ENCODE measurements at regions not wholly inside any gene's neighbourhood (a gene's known extent, or its start where the extent isn't known, plus 50 kb on each side); places are given as distances from the start of the nearest gene placed in this dataset.

DNA sequence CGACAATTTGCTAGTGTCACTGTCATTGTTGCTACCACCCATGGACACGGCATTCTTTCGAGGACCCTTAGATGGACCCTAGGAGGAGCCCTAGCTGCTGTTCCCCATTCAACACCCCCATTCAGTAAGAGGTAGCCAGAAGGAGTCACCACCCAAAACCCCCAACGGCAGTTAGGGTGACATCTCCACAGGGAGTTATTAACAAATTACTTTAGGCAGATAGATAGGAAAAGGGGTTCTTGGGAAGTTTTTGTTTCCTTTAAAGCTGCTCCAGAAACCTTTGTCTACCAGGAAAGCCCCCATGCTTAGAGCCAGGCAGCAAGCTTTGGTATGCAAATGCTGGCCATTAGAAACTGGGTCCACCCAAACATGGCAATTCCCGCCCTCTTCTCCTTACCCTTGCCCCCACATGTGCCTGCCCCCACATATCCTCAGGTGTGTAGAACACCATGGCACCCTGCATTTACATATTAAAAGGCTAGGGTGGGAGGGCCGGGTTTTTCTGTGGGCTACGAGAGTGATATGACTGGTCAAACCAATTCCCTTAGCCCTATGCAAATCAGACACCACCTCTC lies 190.9 kb downstream of the SLITRK6 start:
- no peak for TF ChIP-seq GATA2 (IDR thresholded peaks at IDR 0.05; ENCODE audit: low read depth, low read length)

DNA sequence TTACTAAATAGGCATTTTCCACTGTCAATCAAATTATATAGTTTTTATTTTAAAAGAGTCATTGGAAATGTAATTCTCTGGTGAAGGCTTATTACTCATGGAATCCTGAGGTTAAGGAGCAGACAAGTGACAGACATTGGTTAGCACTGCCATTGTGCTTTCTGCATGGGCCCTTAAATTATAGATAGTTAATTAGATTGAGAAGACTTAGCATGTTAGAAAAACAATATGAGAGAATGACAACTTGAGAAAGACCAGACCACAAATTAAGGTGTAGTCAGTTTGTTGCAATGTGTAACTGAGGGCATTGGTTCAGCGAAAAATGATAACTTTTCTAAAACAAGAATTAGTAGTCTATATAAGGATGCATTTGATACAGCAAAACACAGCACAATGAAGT lies 195.5 kb downstream of the SLITRK6 start:
- TF ChIP-seq GATA3 (IDR thresholded peaks at IDR 0.05; ENCODE audit: low read depth, low read length) = no peak
- TF ChIP-seq GATA2 (IDR thresholded peaks at IDR 0.05; ENCODE audit: low read depth, low read length) = no peak

- TF ChIP-seq GATA2 (IDR thresholded peaks at IDR 0.05; ENCODE audit: low read depth, low read length) = no peak
- TF ChIP-seq GATA3 (IDR thresholded peaks at IDR 0.05; ENCODE audit: low read depth, low read length) = no peak
Measured at GRCh38 chr13:85601526-85601925, 197.7 kb downstream of the SLITRK6 start.

DNA sequence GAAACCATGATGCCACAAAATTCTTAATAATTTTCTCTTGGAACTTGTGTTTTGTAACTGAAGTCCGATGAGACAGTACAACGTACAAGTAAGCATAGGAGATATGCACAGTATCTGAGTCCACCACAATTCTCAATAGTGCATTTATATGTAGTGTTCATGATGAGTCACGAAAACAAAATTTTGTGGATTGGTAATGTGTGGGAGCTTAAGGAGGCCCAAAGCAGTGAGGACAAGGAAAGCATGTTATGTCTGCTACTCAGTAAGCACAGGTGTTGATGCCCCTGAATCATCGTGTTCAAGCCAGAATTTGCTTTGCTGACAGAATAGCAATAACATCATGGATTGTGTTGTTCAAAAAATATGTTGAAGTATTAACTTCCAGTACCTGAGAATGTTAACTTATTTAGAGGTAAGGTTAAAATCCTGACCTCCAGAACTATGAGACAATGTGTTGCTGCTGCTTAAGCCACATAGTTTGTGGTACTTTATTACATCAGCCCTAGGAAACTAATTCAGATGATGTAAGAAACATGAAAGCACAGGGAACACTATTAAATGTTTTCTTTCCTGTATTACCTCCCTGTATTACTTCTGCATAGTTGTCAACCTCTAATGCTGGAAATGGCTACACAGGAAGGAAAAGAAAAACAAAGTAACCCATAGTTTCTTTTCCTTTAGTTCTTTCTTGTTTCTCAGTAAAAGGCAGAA lies 201.3 kb downstream of the SLITRK6 start:
- TF ChIP-seq GATA2 (IDR thresholded peaks at IDR 0.05; ENCODE audit: low read depth, low read length) (no peak), GATA3 (IDR thresholded peaks at IDR 0.05; ENCODE audit: low read depth, low read length) (no peak)

GRCh38 chr13:85592211-85592610 lies 207.0 kb downstream of the SLITRK6 start:
- no peak for TF ChIP-seq GATA3 (IDR thresholded peaks at IDR 0.05; ENCODE audit: low read depth, low read length)
- TF ChIP-seq GATA2 (IDR thresholded peaks at IDR 0.05; ENCODE audit: low read depth, low read length) = no peak

GRCh38 chr13:85590231-85590931 lies 208.8 kb downstream of the SLITRK6 start:
- no peak for TF ChIP-seq GATA3 (IDR thresholded peaks at IDR 0.05; ENCODE audit: low read depth, low read length)
- no peak for TF ChIP-seq GATA2 (IDR thresholded peaks at IDR 0.05; ENCODE audit: low read depth, low read length)

GRCh38 chr13:85589021-85589420 lies 210.2 kb downstream of the SLITRK6 start:
- TF ChIP-seq GATA2 (IDR thresholded peaks at IDR 0.05; ENCODE audit: low read depth, low read length) (no peak), GATA3 (IDR thresholded peaks at IDR 0.05; ENCODE audit: low read depth, low read length) (no peak)

- no peak for TF ChIP-seq GATA2 (IDR thresholded peaks at IDR 0.05; ENCODE audit: low read depth, low read length)
- no peak for TF ChIP-seq GATA3 (IDR thresholded peaks at IDR 0.05; ENCODE audit: low read depth, low read length)
Measured at GRCh38 chr13:85588359-85588758, 210.9 kb downstream of the SLITRK6 start.

GRCh38 chr13:85586856-85587255 lies 212.4 kb downstream of the SLITRK6 start:
- TF ChIP-seq GATA2 (IDR thresholded peaks at IDR 0.05; ENCODE audit: low read depth, low read length) = no peak
- TF ChIP-seq GATA3 (IDR thresholded peaks at IDR 0.05; ENCODE audit: low read depth, low read length) = no peak

GRCh38 chr13:85586422-85586831 lies 212.8 kb downstream of the SLITRK6 start:
- TF ChIP-seq GATA3 (IDR thresholded peaks at IDR 0.05; ENCODE audit: low read depth, low read length) (no peak), GATA2 (IDR thresholded peaks at IDR 0.05; ENCODE audit: low read depth, low read length) (no peak)

- TF ChIP-seq GATA2 (IDR thresholded peaks at IDR 0.05; ENCODE audit: low read depth, low read length) (no peak), GATA3 (IDR thresholded peaks at IDR 0.05; ENCODE audit: low read depth, low read length) (no peak)
Measured at GRCh38 chr13:85582890-85583289, 216.3 kb downstream of the SLITRK6 start.

- TF ChIP-seq GATA3 (IDR thresholded peaks at IDR 0.05; ENCODE audit: low read depth, low read length) = no peak
- TF ChIP-seq GATA2 (IDR thresholded peaks at IDR 0.05; ENCODE audit: low read depth, low read length) = no peak
Measured at GRCh38 chr13:85575110-85575509, 224.1 kb downstream of the SLITRK6 start.

DNA sequence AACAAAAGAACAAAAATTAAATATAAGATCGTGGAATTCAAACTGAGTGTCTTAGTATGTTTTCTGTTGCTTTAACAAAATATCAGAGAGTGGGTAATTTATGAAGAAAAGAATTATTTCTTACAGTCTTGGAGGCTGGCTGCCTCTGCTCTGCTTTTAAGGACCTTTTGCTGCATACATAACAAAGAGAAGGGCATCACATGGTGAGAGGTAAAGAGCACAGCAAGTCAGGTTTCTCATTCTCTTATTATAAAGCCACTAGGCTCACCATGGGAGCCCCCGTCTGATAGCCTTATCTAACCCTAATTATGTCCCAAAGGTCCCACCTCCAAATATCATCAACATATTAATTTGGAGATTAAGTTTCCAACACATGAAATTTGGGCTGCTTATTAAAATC lies 231.3 kb downstream of the SLITRK6 start:
- no peak for TF ChIP-seq GATA2 (IDR thresholded peaks at IDR 0.05; ENCODE audit: low read depth, low read length)
- TF ChIP-seq GATA3 (IDR thresholded peaks at IDR 0.05; ENCODE audit: low read depth, low read length) = no peak

DNA sequence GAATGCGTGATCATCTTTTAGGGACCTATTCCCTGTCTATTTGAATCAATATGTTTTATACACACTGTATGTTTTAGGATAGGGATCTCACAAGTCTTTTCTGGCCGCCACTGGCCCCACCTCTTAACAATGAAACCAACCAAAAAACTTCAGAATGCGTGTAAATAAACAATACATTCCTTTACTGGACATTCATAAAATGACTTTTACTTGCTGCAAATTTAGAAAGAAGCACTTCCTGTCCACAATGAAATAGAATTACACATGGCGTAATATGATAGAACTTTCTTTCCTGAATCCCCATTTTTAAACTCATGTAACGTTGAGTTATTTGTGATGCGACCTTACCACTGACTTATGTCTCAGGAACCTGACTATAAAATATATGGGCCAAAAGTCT lies 233.6 kb downstream of the SLITRK6 start:
- no peak for TF ChIP-seq GATA2 (IDR thresholded peaks at IDR 0.05; ENCODE audit: low read depth, low read length)
- TF ChIP-seq GATA3 (IDR thresholded peaks at IDR 0.05; ENCODE audit: low read depth, low read length) = no peak

GRCh38 chr13:85564598-85564997 lies 234.6 kb downstream of the SLITRK6 start:
- TF ChIP-seq GATA3 (IDR thresholded peaks at IDR 0.05; ENCODE audit: low read depth, low read length) (no peak), GATA2 (IDR thresholded peaks at IDR 0.05; ENCODE audit: low read depth, low read length) (no peak)
